Adrenal gland (tissue), 5 donors: ENCODE measurements at regions not wholly inside any gene's neighbourhood (a gene's known extent, or its start where the extent isn't known, plus 50 kb on each side); places are given as distances from the start of the nearest gene placed in this dataset.

Experiments used
- POLR2A ChIP-seq, 2 donors: fragments of 450-650 bp; IDR thresholded peaks; one replicate each; pipeline ENCODE4 v1.6.1; 2017; ENCODE audit warnings: antibody characterized with exemption in 2 of 2, mild to moderate bottlenecking in 2 of 2, moderate library complexity in 1 of 2
- TF ChIP-seq, protein P1 (sequence below), 6 experiments: fragments of 450-650 bp in 4 of 6; fragments of 200-600 bp in 2 of 6; sonication (generic) in 1 of 6; IDR thresholded peaks; 1 replicate in 5 of 6; 2 replicates in 1 of 6; pipeline versions ENCODE4 v1.5.1 to v1.8.0; 2016 to 2021; ENCODE audit warnings: antibody characterized with exemption in 6 of 6, mild to moderate bottlenecking in 2 of 6, moderate library complexity in 1 of 6
- donor health status: DM: no; HTN: no; CAD: no.

DNA sequence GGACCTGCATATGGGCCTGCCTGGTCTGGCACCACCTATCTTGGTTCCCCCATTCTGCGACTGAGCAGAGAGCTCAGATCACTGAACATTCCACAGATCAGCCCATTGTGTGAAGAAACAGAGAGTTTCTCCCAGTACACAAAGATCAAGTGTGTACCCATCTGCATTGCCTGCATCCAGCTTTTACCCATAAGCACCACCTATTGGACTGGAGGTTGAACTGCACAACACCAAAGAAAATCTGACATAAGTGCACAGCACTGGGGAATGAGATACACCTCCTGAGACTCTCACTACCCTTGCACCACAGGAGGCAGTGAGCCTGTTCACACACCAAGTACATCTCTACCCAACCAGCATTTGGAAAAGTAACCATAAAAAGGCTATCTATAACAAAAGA lies 362.6 kb upstream of the CLEC14A start:
- TF ChIP-seq, protein P1, sequence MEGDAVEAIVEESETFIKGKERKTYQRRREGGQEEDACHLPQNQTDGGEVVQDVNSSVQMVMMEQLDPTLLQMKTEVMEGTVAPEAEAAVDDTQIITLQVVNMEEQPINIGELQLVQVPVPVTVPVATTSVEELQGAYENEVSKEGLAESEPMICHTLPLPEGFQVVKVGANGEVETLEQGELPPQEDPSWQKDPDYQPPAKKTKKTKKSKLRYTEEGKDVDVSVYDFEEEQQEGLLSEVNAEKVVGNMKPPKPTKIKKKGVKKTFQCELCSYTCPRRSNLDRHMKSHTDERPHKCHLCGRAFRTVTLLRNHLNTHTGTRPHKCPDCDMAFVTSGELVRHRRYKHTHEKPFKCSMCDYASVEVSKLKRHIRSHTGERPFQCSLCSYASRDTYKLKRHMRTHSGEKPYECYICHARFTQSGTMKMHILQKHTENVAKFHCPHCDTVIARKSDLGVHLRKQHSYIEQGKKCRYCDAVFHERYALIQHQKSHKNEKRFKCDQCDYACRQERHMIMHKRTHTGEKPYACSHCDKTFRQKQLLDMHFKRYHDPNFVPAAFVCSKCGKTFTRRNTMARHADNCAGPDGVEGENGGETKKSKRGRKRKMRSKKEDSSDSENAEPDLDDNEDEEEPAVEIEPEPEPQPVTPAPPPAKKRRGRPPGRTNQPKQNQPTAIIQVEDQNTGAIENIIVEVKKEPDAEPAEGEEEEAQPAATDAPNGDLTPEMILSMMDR (IDR thresholded peaks at IDR 0.05): no peak
- no peak for TF ChIP-seq POLR2A (IDR thresholded peaks at IDR 0.05)
